ENCODE measurements at regions not wholly inside any gene's neighbourhood (a gene's known extent, or its start where the extent isn't known, plus 50 kb on each side); places are given as distances from the start of the nearest gene placed in this dataset.

DNA sequence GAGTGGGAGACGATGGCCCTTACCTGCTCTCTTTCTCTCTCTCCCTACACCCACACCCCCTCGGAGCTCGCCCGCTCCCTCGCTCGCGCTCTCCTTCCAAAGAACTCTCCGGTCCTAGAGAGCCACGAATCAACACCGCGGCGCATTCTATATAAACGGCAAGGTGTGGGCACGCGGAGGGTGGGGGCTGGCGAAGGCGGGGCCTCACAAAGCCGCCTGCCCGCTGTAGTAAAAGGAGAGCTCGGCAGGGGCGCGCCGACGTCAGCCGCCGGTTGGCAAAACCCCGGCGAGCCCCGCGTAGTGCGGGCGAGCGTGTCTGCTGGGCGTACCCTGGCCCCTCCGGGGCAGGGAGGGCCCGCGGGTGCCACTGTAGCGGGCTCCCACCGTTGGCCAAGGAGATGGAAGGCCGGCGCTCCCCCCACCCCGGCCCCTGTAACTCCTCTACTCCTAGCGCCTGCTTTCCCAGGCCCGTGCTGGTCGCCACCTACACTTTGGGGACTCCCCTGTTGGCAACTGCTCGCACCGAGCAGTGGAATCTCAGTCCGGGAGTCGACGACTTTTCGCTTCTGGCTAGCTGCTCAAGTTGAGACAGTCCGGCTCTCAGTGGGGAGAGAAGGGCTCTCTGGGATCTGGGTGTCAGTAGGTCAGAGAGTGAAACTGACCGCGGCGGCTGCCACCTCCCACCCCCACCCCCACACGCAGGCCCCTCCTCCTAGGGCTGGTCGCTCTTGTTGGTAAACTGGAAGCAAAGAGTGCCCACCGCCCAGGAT lies 325.5 kb upstream of the F9 start:
- DNase-seq (ENCODE audit: low read depth, low spot score) (no peak), ATAC-seq (no peak)
- Histone ChIP-seq H3K27ac (ENCODE audit: low read depth, low read length) (no peak overlapping the region), H3K4me2 (ENCODE audit: low read length) (no peak overlapping the region), H3K4me3 (replicated peaks in 1 of 2; ENCODE audit: low read depth in 1 of 2, low read length in 2 of 2) (no peak overlapping the region), H4K20me1 (ENCODE audit: insufficient read depth) (no peaks in the 10 kb centered on the region), H3K79me2 (ENCODE audit: insufficient read depth, low read length) (no peaks in the 10 kb centered on the region), H3K9me3 (ENCODE audit: control insufficient read depth in 1 of 2, insufficient read depth in 1 of 2, low read depth in 1 of 2, low read length in 2 of 2) (no peaks in the 10 kb centered on the region), H3K4me1 (ENCODE audit: control insufficient read depth in 1 of 2, insufficient read depth in 2 of 2, low read length in 2 of 2) (no peaks in the 10 kb centered on the region), H3K9ac (ENCODE audit: low read length) (no peak overlapping the region), H3K27me3 (ENCODE audit: insufficient read depth, low read length) (no peaks in the 10 kb centered on the region), H3K36me3 (ENCODE audit: control insufficient read depth in 1 of 2, insufficient read depth in 2 of 2, low read length in 2 of 2) (no peaks in the 10 kb centered on the region), H2AFZ (ENCODE audit: low read depth, low read length, poor library complexity, severe bottlenecking) (no peak overlapping the region), H3K9me2 (ENCODE audit: insufficient read depth) (no peaks in the 10 kb centered on the region)
- TF ChIP-seq EGR1 (IDR thresholded peaks at IDR 0.05; ENCODE audit: low read depth) = no peak
- TF ChIP-seq ELF1 (IDR thresholded peaks at IDR 0.05; ENCODE audit: borderline replicate concordance, low read depth) = no peak
- TF ChIP-seq, protein P1, sequence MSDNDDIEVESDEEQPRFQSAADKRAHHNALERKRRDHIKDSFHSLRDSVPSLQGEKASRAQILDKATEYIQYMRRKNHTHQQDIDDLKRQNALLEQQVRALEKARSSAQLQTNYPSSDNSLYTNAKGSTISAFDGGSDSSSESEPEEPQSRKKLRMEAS (IDR thresholded peaks at IDR 0.05) = no peak
- intact Hi-C loops (cut with micrococcal nuclease) = no loop called here
- POLR2A ChIA-PET = no interaction called here
- no TSS peak for BruUV-seq (replicated peaks)
- RAD21 ChIA-PET (ENCODE audit: low non-redundant PET in 1 of 2, low total read pairs in 2 of 2, uncharacterized antibody in 2 of 2, unreplicated experiment in 2 of 2) = no interaction called here
- CTCF ChIA-PET = no interaction called here

DNA sequence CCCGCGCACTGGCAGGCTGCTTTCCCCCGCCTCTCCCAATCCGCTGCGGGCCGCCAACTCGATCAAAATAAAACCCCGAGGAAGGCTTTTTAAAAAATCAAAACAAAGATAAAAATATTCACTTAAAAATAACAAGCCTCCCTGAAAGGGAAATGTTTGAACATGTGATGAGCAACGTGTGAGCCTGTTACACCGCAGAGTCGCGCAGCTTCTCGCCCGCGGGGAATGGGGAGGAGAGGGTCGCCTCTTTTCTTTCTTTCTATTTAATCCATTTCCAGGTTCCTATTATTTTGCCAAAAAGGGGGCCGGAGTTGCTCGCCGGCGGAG lies 326.0 kb upstream of the F9 start:
- RAD21 ChIA-PET (ENCODE audit: low non-redundant PET in 1 of 2, low total read pairs in 2 of 2, uncharacterized antibody in 2 of 2, unreplicated experiment in 2 of 2) = no interaction called here
- Histone ChIP-seq H3K4me3 (replicated peaks in 1 of 2; ENCODE audit: low read depth in 1 of 2, low read length in 2 of 2) (no peak overlapping the region), H3K27me3 (ENCODE audit: insufficient read depth, low read length) (no peaks in the 10 kb centered on the region), H3K9me3 (ENCODE audit: control insufficient read depth in 1 of 2, insufficient read depth in 1 of 2, low read depth in 1 of 2, low read length in 2 of 2) (no peaks in the 10 kb centered on the region), H2AFZ (ENCODE audit: low read depth, low read length, poor library complexity, severe bottlenecking) (no peak overlapping the region), H3K36me3 (ENCODE audit: control insufficient read depth in 1 of 2, insufficient read depth in 2 of 2, low read length in 2 of 2) (no peaks in the 10 kb centered on the region), H3K27ac (ENCODE audit: low read depth, low read length) (no peak overlapping the region), H3K4me2 (ENCODE audit: low read length) (no peak overlapping the region), H3K9me2 (ENCODE audit: insufficient read depth) (no peaks in the 10 kb centered on the region), H3K4me1 (ENCODE audit: control insufficient read depth in 1 of 2, insufficient read depth in 2 of 2, low read length in 2 of 2) (no peaks in the 10 kb centered on the region), H3K9ac (ENCODE audit: low read length) (no peak overlapping the region), H4K20me1 (ENCODE audit: insufficient read depth) (no peaks in the 10 kb centered on the region), H3K79me2 (ENCODE audit: insufficient read depth, low read length) (no peaks in the 10 kb centered on the region)
- CTCF ChIA-PET = no interaction called here
- POLR2A ChIA-PET = no interaction called here
- intact Hi-C loops (cut with micrococcal nuclease) = no loop called here
- no TSS peak for BruUV-seq (replicated peaks)
- no peak for DNase-seq (ENCODE audit: low read depth, low spot score)
- no peak for ATAC-seq
- TF ChIP-seq EZH2 (IDR thresholded peaks at IDR 0.05) = no peak
- no peak for TF ChIP-seq EZH2phosphoT487 (IDR thresholded peaks at IDR 0.05; ENCODE audit: borderline replicate concordance)
- TF ChIP-seq YY1 (IDR thresholded peaks at IDR 0.05; ENCODE audit: extremely low read depth, insufficient replicate concordance, low read depth, low read length) = no peak
- no peak for TF ChIP-seq POLR2AphosphoS5 (IDR thresholded peaks at IDR 0.05; ENCODE audit: low read depth, low read length)
- no peak for TF ChIP-seq TCF7L2 (IDR thresholded peaks at IDR 0.05; ENCODE audit: borderline replicate concordance, extremely low read depth, insufficient read depth, insufficient read length)
- TF ChIP-seq, protein P2, sequence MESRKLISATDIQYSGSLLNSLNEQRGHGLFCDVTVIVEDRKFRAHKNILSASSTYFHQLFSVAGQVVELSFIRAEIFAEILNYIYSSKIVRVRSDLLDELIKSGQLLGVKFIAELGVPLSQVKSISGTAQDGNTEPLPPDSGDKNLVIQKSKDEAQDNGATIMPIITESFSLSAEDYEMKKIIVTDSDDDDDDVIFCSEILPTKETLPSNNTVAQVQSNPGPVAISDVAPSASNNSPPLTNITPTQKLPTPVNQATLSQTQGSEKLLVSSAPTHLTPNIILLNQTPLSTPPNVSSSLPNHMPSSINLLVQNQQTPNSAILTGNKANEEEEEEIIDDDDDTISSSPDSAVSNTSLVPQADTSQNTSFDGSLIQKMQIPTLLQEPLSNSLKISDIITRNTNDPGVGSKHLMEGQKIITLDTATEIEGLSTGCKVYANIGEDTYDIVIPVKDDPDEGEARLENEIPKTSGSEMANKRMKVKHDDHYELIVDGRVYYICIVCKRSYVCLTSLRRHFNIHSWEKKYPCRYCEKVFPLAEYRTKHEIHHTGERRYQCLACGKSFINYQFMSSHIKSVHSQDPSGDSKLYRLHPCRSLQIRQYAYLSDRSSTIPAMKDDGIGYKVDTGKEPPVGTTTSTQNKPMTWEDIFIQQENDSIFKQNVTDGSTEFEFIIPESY (IDR thresholded peaks at IDR 0.05; ENCODE audit: extremely low read depth, insufficient replicate concordance, low read length) = no peak
- TF ChIP-seq, protein P3, sequence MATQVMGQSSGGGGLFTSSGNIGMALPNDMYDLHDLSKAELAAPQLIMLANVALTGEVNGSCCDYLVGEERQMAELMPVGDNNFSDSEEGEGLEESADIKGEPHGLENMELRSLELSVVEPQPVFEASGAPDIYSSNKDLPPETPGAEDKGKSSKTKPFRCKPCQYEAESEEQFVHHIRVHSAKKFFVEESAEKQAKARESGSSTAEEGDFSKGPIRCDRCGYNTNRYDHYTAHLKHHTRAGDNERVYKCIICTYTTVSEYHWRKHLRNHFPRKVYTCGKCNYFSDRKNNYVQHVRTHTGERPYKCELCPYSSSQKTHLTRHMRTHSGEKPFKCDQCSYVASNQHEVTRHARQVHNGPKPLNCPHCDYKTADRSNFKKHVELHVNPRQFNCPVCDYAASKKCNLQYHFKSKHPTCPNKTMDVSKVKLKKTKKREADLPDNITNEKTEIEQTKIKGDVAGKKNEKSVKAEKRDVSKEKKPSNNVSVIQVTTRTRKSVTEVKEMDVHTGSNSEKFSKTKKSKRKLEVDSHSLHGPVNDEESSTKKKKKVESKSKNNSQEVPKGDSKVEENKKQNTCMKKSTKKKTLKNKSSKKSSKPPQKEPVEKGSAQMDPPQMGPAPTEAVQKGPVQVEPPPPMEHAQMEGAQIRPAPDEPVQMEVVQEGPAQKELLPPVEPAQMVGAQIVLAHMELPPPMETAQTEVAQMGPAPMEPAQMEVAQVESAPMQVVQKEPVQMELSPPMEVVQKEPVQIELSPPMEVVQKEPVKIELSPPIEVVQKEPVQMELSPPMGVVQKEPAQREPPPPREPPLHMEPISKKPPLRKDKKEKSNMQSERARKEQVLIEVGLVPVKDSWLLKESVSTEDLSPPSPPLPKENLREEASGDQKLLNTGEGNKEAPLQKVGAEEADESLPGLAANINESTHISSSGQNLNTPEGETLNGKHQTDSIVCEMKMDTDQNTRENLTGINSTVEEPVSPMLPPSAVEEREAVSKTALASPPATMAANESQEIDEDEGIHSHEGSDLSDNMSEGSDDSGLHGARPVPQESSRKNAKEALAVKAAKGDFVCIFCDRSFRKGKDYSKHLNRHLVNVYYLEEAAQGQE (IDR thresholded peaks at IDR 0.05; ENCODE audit: low read depth) = no peak
- no peak for TF ChIP-seq ELF1 (IDR thresholded peaks at IDR 0.05; ENCODE audit: borderline replicate concordance, low read depth)
- no peak for TF ChIP-seq EGR1 (IDR thresholded peaks at IDR 0.05; ENCODE audit: low read depth)
- TF ChIP-seq SIN3A (IDR thresholded peaks at IDR 0.05; ENCODE audit: low read depth) = no peak
- TF ChIP-seq, protein P1 (IDR thresholded peaks at IDR 0.05) = no peak
- no peak for TF ChIP-seq JUND (IDR thresholded peaks at IDR 0.05)
- no peak for TF ChIP-seq FOSL1 (IDR thresholded peaks at IDR 0.05; ENCODE audit: low read depth)
- TF ChIP-seq ZFX (IDR thresholded peaks at IDR 0.05) = no peak

Data from HCT116 (cell line).